ENCODE measurements at regions not wholly inside any gene's neighbourhood (a gene's known extent, or its start where the extent isn't known, plus 50 kb on each side); places are given as distances from the start of the nearest gene placed in this dataset.

- TF ChIP-seq RCOR1 (IDR thresholded peaks at IDR 0.05; ENCODE audit: low read length), result no peak
Measured at GRCh38 chr10:70981171-70981836, 92.9 kb upstream of the PCBD1 start (continued).

- Histone ChIP-seq H3K79me2 (ENCODE audit: insufficient read depth) (no peaks in the 10 kb centered on the region), H3K27ac (ENCODE audit: low read depth in 2 of 2, low read length in 1 of 2) (no peak overlapping the region), H2AFZ (ENCODE audit: low read depth) (no peak overlapping the region), H3F3A (replicated peaks; ENCODE audit: insufficient read depth) (no peaks in the 10 kb centered on the region), H3K4me1 (ENCODE audit: control insufficient read depth in 1 of 2, insufficient read depth in 2 of 2, low read depth in 1 of 2, low read length in 1 of 2) (no peaks in the 10 kb centered on the region; a peak in 1 of 4 replicates), H3K9me3 (no peaks in the 10 kb centered on the region), H3K4me2 (no peak overlapping the region), H4K20me1 (ENCODE audit: insufficient read depth) (no peaks in the 10 kb centered on the region), H3K9ac (no peak overlapping the region), H3K9me2 (no peaks in the 10 kb centered on the region), H3K27me3 (ENCODE audit: insufficient read depth) (no peaks in the 10 kb centered on the region; the same call in 1 of the 2 replicates), H3K4me3 (ENCODE audit: low read depth in 2 of 2, low read length in 1 of 2) (no peak overlapping the region), H3K36me3 (replicated peaks in 1 of 2; ENCODE audit: control insufficient read depth in 1 of 2, insufficient read depth in 2 of 2, low read length in 1 of 2) (no peaks in the 10 kb centered on the region)
- ChIA-PET POLR2A (no interaction called here), CTCF (no interaction called here)
- DNase-seq, result no peak
- 68% methylated on average over 6 of the region's 6 CpGs for WGBS (ENCODE audit: low lambda C conversion rate)
- TF ChIP-seq RAD21 (IDR thresholded peaks at IDR 0.05; ENCODE audit: low read length), result no peak
- no peak for TF ChIP-seq IRF3 (IDR thresholded peaks at IDR 0.05; ENCODE audit: low read depth, low read length)
- no peak for TF ChIP-seq YY1 (IDR thresholded peaks at IDR 0.05; ENCODE audit: low read depth)
- TF ChIP-seq SIN3A (IDR thresholded peaks at IDR 0.05; ENCODE audit: borderline replicate concordance, low read depth, low read length), result no peak
- no peak for TF ChIP-seq RXRA (IDR thresholded peaks at IDR 0.05; ENCODE audit: borderline replicate concordance, low read depth)
- no peak for TF ChIP-seq MEF2A (IDR thresholded peaks at IDR 0.05; ENCODE audit: borderline replicate concordance, low read depth)
- no peak for TF ChIP-seq MXI1 (IDR thresholded peaks at IDR 0.05; ENCODE audit: low read depth, low read length)
- no peak for TF ChIP-seq ZBTB33 (IDR thresholded peaks at IDR 0.05; ENCODE audit: borderline replicate concordance, low read depth)
- no peak for TF ChIP-seq USF2 (IDR thresholded peaks at IDR 0.05; ENCODE audit: borderline replicate concordance, low read depth, low read length)
- no peak for TF ChIP-seq GATA2 (CRISPR knock-in tag; IDR thresholded peaks at IDR 0.05)
- TF ChIP-seq SMC3 (IDR thresholded peaks at IDR 0.05; ENCODE audit: low read depth, low read length), result no peak
- TF ChIP-seq CHD2 (IDR thresholded peaks at IDR 0.05; ENCODE audit: low read length, partially characterized antibody), result no peak
- TF ChIP-seq JUND (IDR thresholded peaks at IDR 0.05), result no peak
- no peak for TF ChIP-seq RCOR1 (IDR thresholded peaks at IDR 0.05; ENCODE audit: low read length)
- no peak for TF ChIP-seq POLR2AphosphoS5 (IDR thresholded peaks at IDR 0.05; ENCODE audit: low read depth, low read length)
Measured at GRCh38 chr10:70981936-70982335, 93.6 kb upstream of the PCBD1 start.
